ENCODE measurements at regions not wholly inside any gene's neighbourhood (a gene's known extent, or its start where the extent isn't known, plus 50 kb on each side); places are given as distances from the start of the nearest gene placed in this dataset.

DNA sequence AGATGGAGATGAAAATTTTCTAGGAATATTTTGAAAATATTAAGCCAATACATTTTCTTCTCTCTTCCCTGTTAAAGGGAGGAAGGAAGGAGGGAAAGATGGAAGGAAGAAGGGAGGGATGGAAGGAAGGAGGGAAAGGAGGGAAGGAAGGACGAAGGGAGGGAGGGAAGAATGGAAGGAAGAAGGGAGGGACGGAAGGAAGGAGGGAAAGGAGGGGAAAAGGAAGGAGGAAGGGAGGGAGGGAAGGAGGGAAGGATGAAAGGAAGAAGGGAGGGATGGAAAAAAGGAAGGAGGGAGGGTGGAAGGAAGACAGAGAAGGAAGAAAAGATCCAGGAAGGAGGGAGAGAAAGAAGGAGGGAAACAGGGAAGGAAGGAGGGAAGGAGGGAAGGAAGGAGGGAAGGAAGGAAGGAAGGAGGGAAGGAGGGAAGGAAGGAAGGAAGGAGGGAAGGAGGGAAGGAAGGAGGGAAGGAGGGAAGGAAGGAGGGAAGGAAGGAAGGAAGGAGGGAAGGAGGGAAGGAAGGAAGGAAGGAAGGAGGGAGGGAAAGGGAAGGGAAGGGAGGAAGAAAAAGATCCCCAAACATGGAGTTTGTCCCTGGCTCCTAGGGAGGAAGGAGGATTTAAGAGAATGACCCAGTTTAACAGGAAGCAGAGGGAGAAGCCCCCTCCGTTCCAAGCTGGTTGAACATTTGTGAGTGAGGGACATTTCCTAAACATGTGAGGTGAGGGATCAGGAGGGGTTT, 70.3 kb upstream of the NEURL1B start:
- DNase-seq (ENCODE audit: extremely low read depth, low read depth) = no peak
- TF ChIP-seq, protein P1, sequence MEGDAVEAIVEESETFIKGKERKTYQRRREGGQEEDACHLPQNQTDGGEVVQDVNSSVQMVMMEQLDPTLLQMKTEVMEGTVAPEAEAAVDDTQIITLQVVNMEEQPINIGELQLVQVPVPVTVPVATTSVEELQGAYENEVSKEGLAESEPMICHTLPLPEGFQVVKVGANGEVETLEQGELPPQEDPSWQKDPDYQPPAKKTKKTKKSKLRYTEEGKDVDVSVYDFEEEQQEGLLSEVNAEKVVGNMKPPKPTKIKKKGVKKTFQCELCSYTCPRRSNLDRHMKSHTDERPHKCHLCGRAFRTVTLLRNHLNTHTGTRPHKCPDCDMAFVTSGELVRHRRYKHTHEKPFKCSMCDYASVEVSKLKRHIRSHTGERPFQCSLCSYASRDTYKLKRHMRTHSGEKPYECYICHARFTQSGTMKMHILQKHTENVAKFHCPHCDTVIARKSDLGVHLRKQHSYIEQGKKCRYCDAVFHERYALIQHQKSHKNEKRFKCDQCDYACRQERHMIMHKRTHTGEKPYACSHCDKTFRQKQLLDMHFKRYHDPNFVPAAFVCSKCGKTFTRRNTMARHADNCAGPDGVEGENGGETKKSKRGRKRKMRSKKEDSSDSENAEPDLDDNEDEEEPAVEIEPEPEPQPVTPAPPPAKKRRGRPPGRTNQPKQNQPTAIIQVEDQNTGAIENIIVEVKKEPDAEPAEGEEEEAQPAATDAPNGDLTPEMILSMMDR (IDR thresholded peaks at IDR 0.05; ENCODE audit: low read depth, low read length, missing control alignments) = no peak
- no peak overlapping the region for H3K4me3 ChIP-seq (replicated peaks; ENCODE audit: low read depth, low read length)

DNA sequence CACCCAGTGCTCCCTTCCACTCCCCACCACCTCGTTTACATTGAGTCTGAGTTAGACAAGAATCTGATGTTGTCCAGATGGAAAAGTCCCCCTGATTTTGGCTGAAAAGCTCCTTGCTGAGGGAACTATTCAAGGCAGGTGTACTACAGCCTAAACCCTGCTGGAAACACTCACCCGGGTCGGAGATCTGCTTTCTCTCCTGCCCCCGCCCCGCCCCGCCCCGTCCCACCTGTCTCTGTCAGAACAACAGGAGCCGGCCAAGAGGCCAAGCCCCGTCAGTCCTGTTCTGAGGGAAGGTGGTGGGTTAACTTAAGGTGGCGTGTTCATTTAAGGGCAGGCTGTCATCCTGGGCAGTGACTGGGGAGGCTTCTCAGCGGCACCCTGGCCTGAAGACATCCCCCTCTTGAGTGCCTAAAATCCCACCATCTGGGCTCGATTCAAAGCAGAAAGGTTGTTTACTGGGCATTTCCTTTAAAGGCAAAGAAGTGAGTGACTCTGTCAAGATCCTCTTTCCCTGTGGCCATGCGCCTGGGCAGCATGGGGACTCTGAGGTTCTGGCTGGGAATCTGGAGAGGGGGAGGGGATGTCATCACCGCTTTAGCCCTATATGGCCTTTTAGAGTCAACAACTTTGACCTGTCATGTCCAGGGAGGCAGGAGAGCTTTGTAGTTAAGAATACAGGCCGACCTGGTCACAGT, 71.1 kb upstream of the NEURL1B start:
- TF ChIP-seq, protein P1 (IDR thresholded peaks at IDR 0.05; ENCODE audit: low read depth, low read length, missing control alignments) = no peak
- no peak overlapping the region for H3K4me3 ChIP-seq (replicated peaks; ENCODE audit: low read depth, low read length)
- DNase-seq (ENCODE audit: extremely low read depth, low read depth) = no peak

DNA sequence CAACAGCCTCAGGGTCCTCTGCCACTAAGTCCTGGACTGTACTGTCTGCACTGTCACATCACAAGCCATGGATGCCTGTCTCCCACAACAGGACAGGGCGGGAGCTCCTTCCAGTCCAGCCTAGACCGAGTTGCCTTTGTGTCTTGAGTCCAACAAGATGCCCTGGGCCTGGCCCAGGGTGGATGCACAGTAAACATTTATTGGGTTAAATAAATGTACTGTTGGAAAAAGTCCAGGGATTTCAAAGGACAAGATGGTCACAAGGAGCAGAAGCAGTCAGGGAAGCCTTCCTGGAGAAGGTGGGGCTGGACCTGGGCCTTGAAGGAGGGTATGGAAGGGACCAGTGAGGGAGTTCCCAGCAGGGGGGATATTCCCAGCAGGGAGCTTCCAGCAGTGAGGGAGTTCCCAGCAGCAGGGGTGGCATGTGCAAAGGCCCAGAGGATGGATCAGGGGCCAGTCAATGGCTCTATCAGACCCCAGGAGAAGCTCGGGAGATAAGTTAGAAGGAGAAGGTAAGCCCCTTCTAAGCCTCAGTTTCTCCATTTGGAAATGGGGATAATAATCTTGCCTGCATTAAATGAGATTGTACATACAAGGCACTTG, 72.7 kb upstream of the NEURL1B start:
- TF ChIP-seq, protein P1 (IDR thresholded peaks at IDR 0.05; ENCODE audit: low read depth, low read length, missing control alignments) = no peak
- DNase-seq (ENCODE audit: extremely low read depth, low read depth) = no peak

DNA sequence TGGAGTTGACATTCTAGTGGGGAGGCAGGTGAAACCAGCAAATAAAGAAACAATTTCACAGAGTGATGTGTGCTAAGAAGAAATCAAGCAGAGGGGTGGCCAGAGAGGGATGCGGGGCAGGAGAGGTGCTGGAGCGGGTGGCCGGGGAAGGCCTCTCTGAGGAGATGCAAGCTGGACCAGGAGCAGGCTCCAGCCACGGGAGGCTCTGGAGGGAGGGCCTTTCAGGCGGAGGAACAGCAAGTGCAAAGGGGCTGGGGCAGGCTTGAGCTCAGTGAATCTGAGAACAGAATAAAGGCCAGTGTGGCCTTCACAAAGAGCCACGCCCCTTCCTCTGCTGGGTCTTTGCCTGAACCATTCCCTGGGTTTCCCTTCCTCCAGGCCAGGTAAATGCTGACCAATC, 73.2 kb upstream of the NEURL1B start:
- TF ChIP-seq, protein P1 (IDR thresholded peaks at IDR 0.05; ENCODE audit: low read depth, low read length, missing control alignments) = no peak
- no peak for DNase-seq (ENCODE audit: extremely low read depth, low read depth)
- no peak overlapping the region for H3K4me3 ChIP-seq (replicated peaks; ENCODE audit: low read depth, low read length)

More for the DNA sequence above, 72.7 kb upstream of the NEURL1B start:
- no peak overlapping the region for H3K4me3 ChIP-seq (replicated peaks; ENCODE audit: low read depth, low read length)

DNA sequence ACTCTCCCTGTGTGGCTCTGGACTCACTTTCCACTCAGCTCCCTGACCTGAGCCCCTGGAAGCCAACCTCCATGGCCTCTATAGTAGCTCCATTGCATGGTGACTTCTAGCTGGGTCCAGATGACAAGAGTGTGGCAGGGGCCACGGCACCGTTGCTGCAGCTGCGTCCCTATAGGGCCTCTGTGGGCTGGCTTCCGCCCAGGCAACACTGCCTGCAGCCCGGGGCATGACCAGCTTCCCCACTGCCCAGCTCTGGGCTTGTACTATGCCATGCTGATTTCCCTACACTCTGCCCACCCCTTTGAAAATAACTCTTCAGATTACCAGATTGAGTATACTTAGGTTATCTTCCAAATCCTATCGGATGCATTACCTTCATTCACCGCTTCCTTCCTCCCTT, 73.8 kb upstream of the NEURL1B start:
- H3K4me3 ChIP-seq (replicated peaks; ENCODE audit: low read depth, low read length) = no peak overlapping the region
- TF ChIP-seq, protein P1 (IDR thresholded peaks at IDR 0.05; ENCODE audit: low read depth, low read length, missing control alignments) = no peak

DNA sequence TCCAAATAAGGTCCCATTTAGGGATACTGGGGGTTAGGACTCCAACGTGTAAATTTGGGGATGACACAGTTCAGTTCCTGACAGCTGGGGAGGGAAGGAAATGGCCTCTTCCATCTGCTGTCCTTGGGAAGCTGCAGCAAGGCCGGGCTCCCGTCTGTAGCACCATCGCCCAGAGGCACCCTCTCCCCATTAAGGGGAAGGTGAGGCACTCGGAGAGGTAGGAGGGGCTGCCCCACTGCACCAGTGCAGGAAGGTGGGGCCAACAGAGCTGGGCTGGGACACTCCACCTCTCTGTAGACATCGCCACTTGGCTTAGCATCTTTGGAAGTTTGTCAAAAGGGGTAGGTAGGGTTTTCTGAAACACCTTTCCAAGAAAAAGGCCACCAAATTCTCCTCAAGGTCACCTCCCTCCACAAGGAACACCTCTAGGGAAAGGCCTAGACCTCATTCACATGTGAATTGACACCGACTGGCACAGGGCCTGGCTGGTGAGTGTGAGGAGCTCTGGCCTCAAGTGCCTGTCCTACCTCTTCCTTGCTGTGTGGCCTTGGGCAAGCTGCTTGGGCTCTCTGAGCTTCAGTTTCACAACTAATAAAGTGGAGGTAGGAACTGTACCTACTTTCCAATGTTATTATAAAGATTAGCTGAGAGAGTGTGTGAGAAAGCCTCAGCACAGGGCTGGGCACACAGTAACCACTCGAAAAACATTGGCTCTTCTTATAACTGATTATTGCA, 75.0 kb upstream of the NEURL1B start:
- TF ChIP-seq, protein P1 (IDR thresholded peaks at IDR 0.05; ENCODE audit: low read depth, low read length, missing control alignments) = no peak
- no peak for DNase-seq (ENCODE audit: extremely low read depth, low read depth)

More for the DNA sequence above, 73.8 kb upstream of the NEURL1B start:
- no peak for DNase-seq (ENCODE audit: extremely low read depth, low read depth)

More for the DNA sequence above, 75.0 kb upstream of the NEURL1B start:
- no peak overlapping the region for H3K4me3 ChIP-seq (replicated peaks; ENCODE audit: low read depth, low read length)

All from HFF-Myc (cell line).